ENCODE measurements at regions not wholly inside any gene's neighbourhood (a gene's known extent, or its start where the extent isn't known, plus 50 kb on each side); places are given as distances from the start of the nearest gene placed in this dataset.
"Not testable (repeated sequence)": the region's sequence is repeated elsewhere in the genome, so short reads cannot be mapped to it uniquely, and the experiment has no call there.

DNA sequence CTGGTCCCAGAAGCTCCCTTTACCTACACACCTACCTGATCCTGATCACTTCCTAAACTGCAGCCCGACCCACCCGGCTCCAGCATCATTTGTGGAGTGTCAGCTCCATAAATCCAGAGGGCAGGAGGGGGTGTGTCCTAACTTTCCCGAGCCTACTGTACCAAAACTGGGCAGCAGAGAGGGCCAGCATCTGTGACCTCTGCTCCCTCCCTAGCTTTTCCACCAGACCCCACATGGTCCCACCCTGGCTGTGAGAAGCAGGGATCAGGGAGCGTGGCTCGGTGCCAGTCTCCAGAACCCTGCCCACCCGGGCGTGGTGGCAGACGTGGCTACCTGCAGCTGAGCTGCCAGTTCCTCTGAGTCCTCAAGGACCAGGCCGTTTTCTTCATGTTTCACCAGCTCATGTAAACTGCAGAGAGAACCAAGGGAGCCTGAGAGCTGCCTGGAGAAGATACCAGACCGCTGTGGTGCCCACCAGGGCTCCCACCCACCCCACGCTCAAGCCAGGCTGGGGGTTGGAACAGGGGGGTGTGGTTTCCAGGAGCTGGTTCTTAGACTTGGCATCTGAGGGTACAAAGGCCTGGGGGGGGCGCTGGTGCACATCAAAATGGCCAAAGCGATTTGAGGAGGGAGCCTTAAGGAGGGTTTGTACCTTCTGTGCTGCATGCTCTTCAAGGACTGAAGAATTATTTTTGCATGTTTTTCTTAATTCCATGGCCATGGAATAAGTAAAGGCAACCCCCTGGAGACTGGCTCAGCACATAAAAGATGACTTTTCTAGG lies 76.7 kb upstream of the DRD5 start:
- no peak for DNase-seq

DNA sequence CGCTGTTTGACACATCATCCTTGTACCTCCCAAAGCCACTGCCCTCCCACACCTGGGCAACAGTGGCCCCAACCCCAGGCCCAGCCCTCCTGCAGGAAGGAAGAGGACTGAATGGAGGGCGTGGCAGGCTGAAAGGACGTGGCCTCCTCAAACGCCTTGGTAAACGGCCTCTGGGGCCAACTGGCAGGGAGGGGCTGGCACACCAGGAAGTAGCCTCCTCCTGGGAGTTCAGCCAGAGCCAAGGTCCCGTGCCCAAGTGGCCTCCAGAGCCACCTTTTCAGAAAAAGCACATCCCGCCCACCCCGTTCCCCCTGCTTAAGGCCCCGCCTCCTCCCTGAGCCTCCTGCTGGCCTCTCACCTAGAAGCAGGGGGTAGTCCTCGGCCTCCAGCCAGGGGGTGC lies 74.2 kb upstream of the DRD5 start:
- not testable (repeated sequence) for DNase-seq

- DNase-seq, result not testable (repeated sequence)
Measured at GRCh38 chr4:9707936-9708335, 73.5 kb upstream of the DRD5 start.

DNA sequence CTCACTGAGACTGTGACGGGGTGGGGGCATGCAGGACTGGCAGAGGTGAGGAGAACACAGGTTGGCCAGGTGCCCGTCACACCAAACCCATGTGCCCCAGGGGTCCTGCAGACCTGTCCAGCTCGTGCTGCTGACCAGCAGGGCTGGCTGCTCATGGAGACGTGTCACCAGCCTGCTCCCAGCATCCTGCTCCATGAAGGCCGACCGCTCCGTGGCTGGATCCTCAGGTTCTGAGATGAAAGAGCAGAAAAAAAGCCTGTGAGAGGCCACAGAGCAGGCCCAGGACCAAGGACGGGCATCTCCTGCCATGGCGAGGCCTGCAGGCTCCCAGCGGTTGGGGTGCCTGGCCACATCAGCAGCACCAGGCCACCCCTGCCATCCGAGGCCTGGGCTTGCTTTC lies 71.7 kb upstream of the DRD5 start:
- DNase-seq, result no peak

DNA sequence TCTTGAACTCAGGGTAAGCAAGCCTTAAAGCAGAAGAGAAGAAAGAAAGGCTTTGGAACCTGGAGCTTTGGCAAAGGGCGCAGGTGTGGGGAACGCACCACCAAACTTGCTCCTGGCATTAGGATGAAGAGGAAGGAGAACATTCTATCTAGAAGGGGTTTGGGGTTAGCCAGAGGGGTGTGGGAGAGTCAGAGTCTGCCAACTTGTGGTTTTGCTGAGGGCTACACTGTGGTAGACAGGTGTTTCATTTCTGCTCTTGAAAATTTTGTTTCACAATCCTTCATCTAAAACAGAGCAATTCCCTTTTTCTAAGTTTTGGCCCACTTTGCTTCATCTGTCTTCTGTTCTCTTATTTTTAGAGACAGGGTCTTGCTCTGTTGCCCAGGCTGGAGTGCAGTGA lies 66.2 kb upstream of the DRD5 start:
- DNase-seq, result not testable (repeated sequence)

DNA sequence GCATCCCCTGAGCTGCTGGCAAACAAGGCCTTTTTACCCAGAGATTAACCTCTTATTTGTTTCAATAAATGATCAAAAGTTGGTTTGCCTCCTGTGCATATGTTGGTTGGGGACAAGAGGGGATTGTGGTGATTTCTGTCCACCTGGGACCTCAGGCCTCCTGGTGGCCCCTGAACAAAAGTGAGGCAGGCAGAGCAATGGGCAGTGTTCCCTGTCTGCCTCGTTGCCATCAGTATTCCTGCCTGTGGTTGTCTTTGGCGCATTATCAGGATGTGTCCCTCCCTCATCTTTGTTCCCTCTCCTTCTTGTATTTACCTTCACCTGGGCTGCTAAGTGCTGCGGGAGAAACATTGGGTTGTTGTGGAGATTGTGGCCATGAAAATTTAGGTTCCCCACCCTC lies 65.3 kb upstream of the DRD5 start:
- no peak for DNase-seq

GRCh38 chr4:9718246-9718939 lies 63.0 kb upstream of the DRD5 start:
- DNase-seq, result not testable (repeated sequence)

DNA sequence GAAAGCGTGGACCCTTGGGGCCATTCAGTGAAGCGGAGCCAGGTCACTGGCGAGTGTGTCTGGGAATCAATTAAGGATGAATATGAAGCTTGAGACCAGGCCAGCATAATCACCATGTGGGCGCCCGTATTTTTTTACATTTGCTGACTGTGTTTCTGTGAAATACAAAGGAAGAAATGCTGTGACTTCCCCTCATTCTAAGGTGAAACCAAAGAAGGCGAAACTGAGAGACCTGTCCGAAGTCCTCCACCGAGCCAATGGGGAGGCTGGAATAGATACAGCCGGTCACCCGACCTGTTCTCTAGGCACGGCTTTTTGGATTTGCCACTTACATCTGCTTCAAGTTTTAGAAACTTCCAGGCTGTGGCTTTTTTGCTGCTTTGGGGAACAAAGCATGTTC lies 59.3 kb upstream of the DRD5 start:
- DNase-seq, result not testable (repeated sequence)

Data from EL (cell line).